H1 (cell line): ENCODE measurements at regions not wholly inside any gene's neighbourhood (a gene's known extent, or its start where the extent isn't known, plus 50 kb on each side); places are given as distances from the start of the nearest gene placed in this dataset.

Experiments
- CTCF ChIA-PET: fragments of 300-600 bp; sonication (Branson Sonifier 250); formaldehyde crosslinking; loops from one replicate; lab custom pipeline; 2021; ENCODE audit not compliant: partially characterized antibody; lab: Charles Lee
- POLR2A ChIA-PET: fragments of 300-600 bp; sonication (Branson Sonifier 250); formaldehyde crosslinking; loops from one replicate; lab custom pipeline; 2021; ENCODE audit warnings: inconsistent platforms; ENCODE audit not compliant: partially characterized antibody; lab: Charles Lee
- DNase-seq, 2 experiments: peaks; one replicate each; pipeline versions ENCODE4 v3.0.0 to v3.0.0-alpha.2; 2010 to 2022; ENCODE audit warnings: low spot score in 2 of 2, low read depth in 1 of 2, mixed read lengths in 1 of 2
- FAIRE-seq: peaks from 2 replicates; lab custom pipeline; 2011; peaks lifted over from hg19 to GRCh38; lab: Jason Lieb, UNC
- H2AFZ ChIP-seq: 2 replicates; pipeline ENCODE4 v1.8.1; 2012; ENCODE audit warnings: low read length, inconsistent platforms
- H2AK5ac ChIP-seq: 2 replicates; pipeline ENCODE4 v1.6.1; 2013; ENCODE audit warnings: low read depth, low read length
- H2BK120ac ChIP-seq: replicated peaks from 2 replicates; pipeline ENCODE3; 2013; ENCODE audit warnings: low read depth, low read length, inconsistent platforms
- H2BK12ac ChIP-seq: 2 replicates; pipeline ENCODE4 v1.6.1; 2013; ENCODE audit warnings: low read depth, low read length
- H2BK15ac ChIP-seq: 2 replicates; pipeline ENCODE4 v1.6.1; 2013; ENCODE audit warnings: low read length
- H2BK20ac ChIP-seq: 2 replicates; pipeline ENCODE4 v1.6.1; 2013; ENCODE audit warnings: low read length
- H2BK5ac ChIP-seq: 2 replicates; pipeline ENCODE4 v1.6.1; 2013; ENCODE audit warnings: low read depth, low read length
- H3K14ac ChIP-seq: 2 replicates; pipeline ENCODE4 v1.6.1; 2013; ENCODE audit warnings: inconsistent platforms; ENCODE audit not compliant: insufficient read length
- H3K18ac ChIP-seq: 2 replicates; pipeline ENCODE4 v1.6.1; 2013; ENCODE audit warnings: low read length; ENCODE audit errors: extremely low read depth
- H3K23ac ChIP-seq: 2 replicates; pipeline ENCODE4 v1.6.1; 2013; ENCODE audit warnings: inconsistent platforms; ENCODE audit not compliant: insufficient read length
- H3K23me2 ChIP-seq: 2 replicates; pipeline ENCODE4 v1.6.1; 2013; ENCODE audit warnings: low read depth, low read length
- H3K27ac ChIP-seq: 2 replicates; pipeline ENCODE4 v1.6.1; 2011; ENCODE audit warnings: low read depth, low read length, inconsistent platforms
- H3K27me3 ChIP-seq, 4 experiments: replicated peaks in 1 of 4; 1 replicate in 1 of 4; 2 replicates in 3 of 4; pipeline versions ENCODE4 v1.6.1 to v1.8.1; 2011 to 2013; ENCODE audit warnings: low read length in 3 of 4, mild to moderate bottlenecking in 3 of 4, inconsistent platforms in 2 of 4, mixed read lengths in 2 of 4, moderate library complexity in 1 of 4; ENCODE audit not compliant: control insufficient read depth in 3 of 4, insufficient read depth in 3 of 4; ENCODE audit errors: extremely low read depth in 1 of 4
- H3K36me3 ChIP-seq, 4 experiments: 2 replicates each; pipeline versions ENCODE4 v1.6.1 to v1.8.1; 2011 to 2013; ENCODE audit warnings: mild to moderate bottlenecking in 4 of 4, low read length in 3 of 4, moderate library complexity in 2 of 4, control low read depth in 1 of 4, inconsistent platforms in 1 of 4; ENCODE audit not compliant: insufficient read depth in 4 of 4, control insufficient read depth in 2 of 4
- H3K4ac ChIP-seq: replicated peaks from 2 replicates; pipeline ENCODE3; 2013; ENCODE audit warnings: low read length, low read depth, mixed read lengths, inconsistent platforms; ENCODE audit not compliant: insufficient read length
- H3K4me1 ChIP-seq, 4 experiments: replicated peaks in 1 of 4; 1 replicate in 1 of 4; 2 replicates in 3 of 4; pipeline versions ENCODE4 v1.6.1 to v1.8.1; 2011 to 2013; ENCODE audit warnings: low read length in 3 of 4, inconsistent platforms in 2 of 4, mixed read lengths in 1 of 4; ENCODE audit not compliant: insufficient read depth in 4 of 4, control insufficient read depth in 3 of 4
- H3K4me2 ChIP-seq, 2 experiments: 2 replicates each; pipeline versions ENCODE4 v1.6.1 to v1.8.1; 2011 to 2013; ENCODE audit warnings: low read depth in 2 of 2, low read length in 2 of 2, control low read depth in 1 of 2, inconsistent platforms in 1 of 2, mild to moderate bottlenecking in 1 of 2; ENCODE audit not compliant: insufficient read depth in 1 of 2
- H3K4me3 ChIP-seq, 4 experiments: fragments of 200-600, 300-600 bp in 1 of 4; sonication (generic), shearing (Covaris generic), sonication (Bioruptor Twin) in 1 of 4; 2 replicates each; pipeline versions ENCODE4 v1.5.1 to v1.8.1; 2011 to 2016; ENCODE audit warnings: low read length in 4 of 4, low read depth in 3 of 4, control low read depth in 2 of 4, inconsistent platforms in 2 of 4, mild to moderate bottlenecking in 2 of 4, mixed read lengths in 1 of 4, moderate library complexity in 1 of 4; ENCODE audit not compliant: insufficient read depth in 2 of 4; ENCODE audit errors: extremely low read depth in 1 of 4
- H3K56ac ChIP-seq: replicated peaks from 2 replicates; pipeline ENCODE3; 2013; ENCODE audit warnings: low read depth, mild to moderate bottlenecking, mixed read lengths, low read length, inconsistent platforms; ENCODE audit not compliant: insufficient read length
- H3K79me1 ChIP-seq: 2 replicates; pipeline ENCODE4 v1.6.1; 2013; ENCODE audit warnings: low read depth, low read length, control low read depth
- H3K79me2 ChIP-seq, 2 experiments: 2 replicates each; pipeline versions ENCODE4 v1.6.1 to v1.8.1; 2012 to 2013; ENCODE audit warnings: low read length in 2 of 2, mild to moderate bottlenecking in 2 of 2, inconsistent platforms in 1 of 2; ENCODE audit not compliant: insufficient read depth in 2 of 2, control insufficient read depth in 1 of 2
- H3K9ac ChIP-seq, 4 experiments: replicated peaks in 1 of 4; 1 replicate in 1 of 4; 2 replicates in 3 of 4; pipeline versions ENCODE4 v1.6.1 to v1.8.1; 2011 to 2013; ENCODE audit warnings: low read depth in 3 of 4, low read length in 3 of 4, control low read depth in 2 of 4, mild to moderate bottlenecking in 2 of 4, moderate library complexity in 2 of 4, inconsistent platforms in 1 of 4; ENCODE audit errors: extremely low read depth in 1 of 4
- H3K9me3 ChIP-seq, 2 experiments: 2 replicates each; pipeline versions ENCODE4 v1.6.1 to v1.8.1; 2012 to 2013; ENCODE audit warnings: mild to moderate bottlenecking in 2 of 2, moderate library complexity in 2 of 2, control low read depth in 1 of 2, inconsistent platforms in 1 of 2, low read depth in 1 of 2, low read length in 1 of 2, mixed read lengths in 1 of 2; ENCODE audit not compliant: insufficient read depth in 2 of 2
- H4K20me1 ChIP-seq, 2 experiments: replicated peaks in 1 of 2; 2 replicates each; pipeline versions ENCODE3 to v1.8.1; 2011 to 2013; ENCODE audit warnings: inconsistent platforms in 2 of 2, low read length in 2 of 2, mild to moderate bottlenecking in 1 of 2; ENCODE audit not compliant: insufficient read depth in 2 of 2, control insufficient read depth in 1 of 2
- H4K5ac ChIP-seq: 2 replicates; pipeline ENCODE4 v1.6.1; 2013; ENCODE audit warnings: low read length, low read depth, mixed read lengths, inconsistent platforms; ENCODE audit not compliant: insufficient read length
- H4K8ac ChIP-seq: 2 replicates; pipeline ENCODE4 v1.8.0; 2013; ENCODE audit warnings: mild to moderate bottlenecking, moderate library complexity, low read length, inconsistent platforms; ENCODE audit not compliant: insufficient read depth; ENCODE audit errors: extremely low read depth
- H4K91ac ChIP-seq: replicated peaks from 2 replicates; pipeline ENCODE3; 2013; ENCODE audit warnings: low read length, mixed read lengths, inconsistent platforms; ENCODE audit not compliant: insufficient read length
- CREB1 ChIP-seq: IDR thresholded peaks from 2 replicates; pipeline ENCODE4 v1.6.1; 2012; ENCODE audit warnings: inconsistent platforms
- HDAC2 ChIP-seq, 2 experiments: fragments of 300-600 bp in 1 of 2; sonication (generic) in 1 of 2; IDR thresholded peaks; 2 replicates each; pipeline ENCODE4 v1.6.1; 2011 to 2012; ENCODE audit warnings: low read depth in 2 of 2, low read length in 2 of 2, mild to moderate bottlenecking in 2 of 2, moderate library complexity in 2 of 2, borderline replicate concordance in 1 of 2, inconsistent platforms in 1 of 2
- SIN3A ChIP-seq, 2 experiments: IDR thresholded peaks in 1 of 2; conservative IDR thresholded peaks in 1 of 2; 2 replicates each; pipeline ENCODE4 v1.6.1; 2011 to 2012; ENCODE audit warnings: low read length in 2 of 2, improper control_type of control experiment in 1 of 2, low read depth in 1 of 2, mild to moderate bottlenecking in 1 of 2
- WGBS, 2 experiments: shearing (Covaris generic) in 1 of 2; methylation state at CpG; one replicate each; pipeline versions ENCODE4 v1.1.6 to v1.1.7; 2013 to 2015; ENCODE audit warnings: low lambda C conversion rate in 2 of 2, mixed read lengths in 2 of 2, inconsistent platforms in 1 of 2, low coverage in 1 of 2, missing lambda C conversion rate in 1 of 2; ENCODE audit not compliant: insufficient replicate concordance in 2 of 2, insufficient coverage in 1 of 2, insufficient read length in 1 of 2; ENCODE audit errors: extremely low coverage in 1 of 2, missing lambda C conversion rate in 1 of 2; 5-methylcytosine and 5-hydroxymethylcytosine counted together

- H3K56ac ChIP-seq, result no peak overlapping the region
- H3K4me1 ChIP-seq, result no peaks in the 10 kb centered on the region
- H4K5ac ChIP-seq, result no peak overlapping the region
- CTCF ChIA-PET, result no interaction called here
- H2AFZ ChIP-seq, result no peak overlapping the region
- FAIRE-seq, result no peak
- no peak overlapping the region for H3K4me2 ChIP-seq
- no peak overlapping the region for H2BK5ac ChIP-seq
- no peak overlapping the region for H2BK20ac ChIP-seq
- DNase-seq, result no peak
- no peaks in the 10 kb centered on the region for H3K79me2 ChIP-seq
- no peak overlapping the region for H2AK5ac ChIP-seq
- H4K20me1 ChIP-seq, result no peaks in the 10 kb centered on the region
- H2BK12ac ChIP-seq, result no peak overlapping the region
- no peaks in the 10 kb centered on the region for H3K27me3 ChIP-seq
- no peak overlapping the region for H3K18ac ChIP-seq
- no peaks in the 10 kb centered on the region for H3K9me3 ChIP-seq
- H4K91ac ChIP-seq, result no peak overlapping the region
- no peak overlapping the region for H4K8ac ChIP-seq
- no peak overlapping the region for H3K4me3 ChIP-seq
- no peak overlapping the region for H2BK120ac ChIP-seq
- H3K79me1 ChIP-seq, result no peaks in the 10 kb centered on the region
- no peak overlapping the region for H3K4ac ChIP-seq
- H3K23ac ChIP-seq, result no peak overlapping the region
- H2BK15ac ChIP-seq, result no peak overlapping the region
- H3K14ac ChIP-seq, result no peak overlapping the region
- H3K9ac ChIP-seq, result no peak overlapping the region
- 96% methylated on average over 5 of the region's 5 CpGs; no CpG with 5 or more reads in 1 of the 2 experiments for WGBS, 2 experiments
- TF ChIP-seq SIN3A (conservative IDR thresholded peaks at IDR 0.05 in 1 of 2, IDR thresholded peaks at IDR 0.05 in 1 of 2; ENCODE audit: low read depth in 1 of 2, low read length in 2 of 2) (no peak), HDAC2 (IDR thresholded peaks at IDR 0.05; ENCODE audit: borderline replicate concordance in 1 of 2, low read depth in 2 of 2, low read length in 2 of 2) (no peak), CREB1 (no peak)
- TF ChIP-seq, all 59 proteins: peak for 0
- Histone ChIP-seq H3K27ac (no peak overlapping the region), H3K23me2 (no peaks in the 10 kb centered on the region), H3K36me3 (no peaks in the 10 kb centered on the region)
- POLR2A ChIA-PET, result no interaction called here
These were observed 599.7 kb upstream of the FTMT start for GRCh38 chr5:121251954-121252353.
